ENCODE measurements at regions not wholly inside any gene's neighbourhood (a gene's known extent, or its start where the extent isn't known, plus 50 kb on each side); places are given as distances from the start of the nearest gene placed in this dataset.
A peak's percentile ranks its signal among the peaks of the same experiment; 100 is the strongest.

DNA sequence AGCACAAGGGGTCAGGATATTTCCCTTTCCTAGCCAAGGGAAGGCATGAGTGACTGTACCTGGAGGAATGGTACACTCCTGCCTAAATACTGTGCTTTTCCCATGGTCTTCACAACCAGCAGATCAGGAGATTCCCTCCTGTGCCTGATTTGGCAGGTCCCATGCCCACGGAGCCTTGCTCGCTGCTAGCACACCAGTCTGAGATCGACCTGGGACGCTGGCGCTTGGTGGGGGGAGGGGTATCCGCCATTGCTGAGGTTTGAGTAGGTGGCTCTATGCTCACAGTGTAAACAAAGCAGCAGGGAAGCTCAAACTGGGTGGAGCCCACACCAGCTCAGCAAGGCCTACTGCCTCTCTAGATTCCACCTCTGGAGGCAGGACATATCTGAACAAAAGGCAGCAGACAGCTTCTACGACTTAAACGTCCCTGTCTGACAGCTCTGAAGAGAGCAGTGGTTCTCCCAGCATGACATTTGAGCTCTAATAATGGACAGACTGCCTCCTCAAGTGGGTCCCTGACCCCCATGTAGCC, 486.0 kb upstream of the CHRM3 start:
- Histone ChIP-seq H3K27ac (no peak overlapping the region), H3K4me1 (no peaks in the 10 kb centered on the region), H3K27me3 (no peaks in the 10 kb centered on the region), H3K9me3 (no peaks in the 10 kb centered on the region), H3K4me3 (no peak overlapping the region), H3K36me3 (no peaks in the 10 kb centered on the region)
- 57 to 89% methylated on average over 2 to 8 of the region's 8 CpGs for WGBS, 2 donors
- DNase-seq: peak in 1 of 2 donors; percentile 8
- TF ChIP-seq POLR2AphosphoS5 (IDR thresholded peaks at IDR 0.05) (no peak), EP300 (IDR thresholded peaks at IDR 0.05) (no peak), POLR2A (IDR thresholded peaks at IDR 0.05) (no peak)
- TF ChIP-seq, protein P1, sequence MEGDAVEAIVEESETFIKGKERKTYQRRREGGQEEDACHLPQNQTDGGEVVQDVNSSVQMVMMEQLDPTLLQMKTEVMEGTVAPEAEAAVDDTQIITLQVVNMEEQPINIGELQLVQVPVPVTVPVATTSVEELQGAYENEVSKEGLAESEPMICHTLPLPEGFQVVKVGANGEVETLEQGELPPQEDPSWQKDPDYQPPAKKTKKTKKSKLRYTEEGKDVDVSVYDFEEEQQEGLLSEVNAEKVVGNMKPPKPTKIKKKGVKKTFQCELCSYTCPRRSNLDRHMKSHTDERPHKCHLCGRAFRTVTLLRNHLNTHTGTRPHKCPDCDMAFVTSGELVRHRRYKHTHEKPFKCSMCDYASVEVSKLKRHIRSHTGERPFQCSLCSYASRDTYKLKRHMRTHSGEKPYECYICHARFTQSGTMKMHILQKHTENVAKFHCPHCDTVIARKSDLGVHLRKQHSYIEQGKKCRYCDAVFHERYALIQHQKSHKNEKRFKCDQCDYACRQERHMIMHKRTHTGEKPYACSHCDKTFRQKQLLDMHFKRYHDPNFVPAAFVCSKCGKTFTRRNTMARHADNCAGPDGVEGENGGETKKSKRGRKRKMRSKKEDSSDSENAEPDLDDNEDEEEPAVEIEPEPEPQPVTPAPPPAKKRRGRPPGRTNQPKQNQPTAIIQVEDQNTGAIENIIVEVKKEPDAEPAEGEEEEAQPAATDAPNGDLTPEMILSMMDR (IDR thresholded peaks at IDR 0.05): no peak
- no peak for ATAC-seq (ENCODE audit: low FRiP score in 2 of 2)

DNA sequence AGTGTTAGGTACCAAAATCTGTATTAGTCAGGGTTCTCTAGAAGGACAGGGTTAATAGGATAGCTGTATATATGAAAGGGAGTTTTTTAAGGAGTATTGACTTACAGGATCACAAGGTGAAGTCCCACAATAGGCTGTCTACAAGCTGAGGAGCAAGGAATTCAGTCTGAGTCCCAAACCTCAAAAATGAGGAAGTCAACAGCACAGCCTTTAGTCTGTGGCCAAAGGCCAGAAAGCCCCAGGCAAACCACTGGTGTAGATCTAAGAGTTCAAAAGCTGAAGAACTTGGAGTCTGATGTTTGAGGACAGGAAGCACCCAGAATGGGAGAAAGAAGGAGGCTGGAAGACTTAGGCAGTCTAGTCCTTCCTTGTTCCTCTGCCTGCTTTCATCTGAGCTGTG, 487.5 kb upstream of the CHRM3 start:
- no peak for DNase-seq
- no peaks in the 10 kb centered on the region for H3K4me1 ChIP-seq
- H3K9me3 ChIP-seq: no peaks in the 10 kb centered on the region
- no peak for ATAC-seq (ENCODE audit: low FRiP score in 2 of 2)
- H3K36me3 ChIP-seq: no peaks in the 10 kb centered on the region
- TF ChIP-seq POLR2AphosphoS5 (IDR thresholded peaks at IDR 0.05) (no peak), EP300 (IDR thresholded peaks at IDR 0.05) (no peak), POLR2A (IDR thresholded peaks at IDR 0.05) (no peak)
- TF ChIP-seq, protein P1 (IDR thresholded peaks at IDR 0.05): no peak
- H3K27ac ChIP-seq: no peak overlapping the region
- no peaks in the 10 kb centered on the region for H3K27me3 ChIP-seq
- no peak overlapping the region for H3K4me3 ChIP-seq

GRCh38 chr1:238895911-238896310, 490.5 kb upstream of the CHRM3 start:
- DNase-seq: no peak
- WGBS, 2 donors: 55 to 72% methylated on average over 2 of the region's 2 CpGs
- TF ChIP-seq POLR2AphosphoS5 (IDR thresholded peaks at IDR 0.05) (no peak), EP300 (IDR thresholded peaks at IDR 0.05) (no peak), POLR2A (IDR thresholded peaks at IDR 0.05) (no peak)
- TF ChIP-seq, protein P1 (IDR thresholded peaks at IDR 0.05): no peak

GRCh38 chr1:238892612-238893011, 493.8 kb upstream of the CHRM3 start:
- H3K4me1 ChIP-seq: no peaks in the 10 kb centered on the region
- no peak overlapping the region for H3K27ac ChIP-seq
- TF ChIP-seq POLR2A (IDR thresholded peaks at IDR 0.05) (no peak), EP300 (IDR thresholded peaks at IDR 0.05) (no peak), POLR2AphosphoS5 (IDR thresholded peaks at IDR 0.05) (no peak)
- TF ChIP-seq, protein P1 (IDR thresholded peaks at IDR 0.05): no peak
- no peaks in the 10 kb centered on the region for H3K27me3 ChIP-seq
- DNase-seq: no peak
- H3K36me3 ChIP-seq: no peaks in the 10 kb centered on the region
- no peak overlapping the region for H3K4me3 ChIP-seq
- 79 to 81% methylated on average over 4 of the region's 4 CpGs for WGBS, 2 donors
- no peaks in the 10 kb centered on the region for H3K9me3 ChIP-seq
- no peak for ATAC-seq (ENCODE audit: low FRiP score in 2 of 2)

More at GRCh38 chr1:238895911-238896310, 490.5 kb upstream of the CHRM3 start:
- ATAC-seq (ENCODE audit: low FRiP score in 2 of 2): no peak
- no peaks in the 10 kb centered on the region for H3K36me3 ChIP-seq
- no peak overlapping the region for H3K27ac ChIP-seq
- no peaks in the 10 kb centered on the region for H3K4me1 ChIP-seq
- no peaks in the 10 kb centered on the region for H3K9me3 ChIP-seq
- no peaks in the 10 kb centered on the region for H3K27me3 ChIP-seq
- H3K4me3 ChIP-seq: no peak overlapping the region

- DNase-seq: no peak
- H3K27me3 ChIP-seq: no peaks in the 10 kb centered on the region
- H3K36me3 ChIP-seq: no peaks in the 10 kb centered on the region
- H3K9me3 ChIP-seq: no peaks in the 10 kb centered on the region
- TF ChIP-seq EP300 (IDR thresholded peaks at IDR 0.05): no peak
- no peak for TF ChIP-seq POLR2AphosphoS5 (IDR thresholded peaks at IDR 0.05)
- TF ChIP-seq, protein P1 (IDR thresholded peaks at IDR 0.05): no peak
- no peak for TF ChIP-seq POLR2A (IDR thresholded peaks at IDR 0.05)
- H3K4me3 ChIP-seq: no peak overlapping the region
- H3K4me1 ChIP-seq: no peaks in the 10 kb centered on the region
- no peak overlapping the region for H3K27ac ChIP-seq
- 81 to 84% methylated on average over 8 of the region's 8 CpGs for WGBS, 2 donors
- no peak for ATAC-seq (ENCODE audit: low FRiP score in 2 of 2)
Measured at GRCh38 chr1:238861342-238862066, 524.9 kb upstream of the CHRM3 start.

Data from upper lobe of left lung (tissue), 6 donors.